ENCODE measurements at regions not wholly inside any gene's neighbourhood (a gene's known extent, or its start where the extent isn't known, plus 50 kb on each side); places are given as distances from the start of the nearest gene placed in this dataset.

DNA sequence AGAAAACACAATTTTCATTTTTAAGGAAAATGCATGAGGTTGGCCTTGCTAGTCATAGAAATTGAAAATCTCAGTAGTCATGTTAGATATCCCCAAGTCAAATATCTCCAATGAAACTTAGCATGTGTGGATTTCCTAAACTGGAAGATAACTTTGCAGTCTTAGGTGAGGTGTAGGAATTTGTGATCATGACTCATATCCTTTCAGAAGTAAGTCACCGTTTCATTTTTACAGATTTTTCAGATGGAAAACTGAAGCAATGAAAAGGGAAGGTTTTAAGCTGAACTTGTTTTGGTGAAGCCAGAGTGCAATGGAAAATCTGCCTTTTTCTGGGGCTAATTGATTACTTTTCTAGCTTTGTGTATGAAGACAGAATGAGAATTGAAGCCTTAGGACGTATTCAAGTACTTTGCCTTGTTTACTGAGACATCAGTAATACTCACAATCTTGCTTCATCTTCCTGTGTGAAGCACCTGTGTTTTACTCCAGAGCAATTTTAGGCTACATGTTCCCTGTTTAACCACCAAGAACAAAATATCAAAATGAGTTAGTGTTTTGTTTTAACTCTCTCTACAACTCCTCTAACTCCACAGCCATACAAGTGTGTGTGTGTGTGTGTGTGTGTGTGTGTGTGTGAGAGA is 1662.8 kb upstream of the ADGRL3 start:
- TF ChIP-seq EP300 (IDR thresholded peaks at IDR 0.05; ENCODE audit: borderline replicate concordance) (no peak), RAD21 (IDR thresholded peaks at IDR 0.05; ENCODE audit: low read depth) (no peak), FOXM1 (IDR thresholded peaks at IDR 0.05; ENCODE audit: borderline replicate concordance, low read depth) (no peak), TEAD4 (IDR thresholded peaks at IDR 0.05) (no peak), YY1 (IDR thresholded peaks at IDR 0.05; ENCODE audit: low read depth) (no peak), TAF1 (IDR thresholded peaks at IDR 0.05; ENCODE audit: low read depth) (no peak), CREB1 (IDR thresholded peaks at IDR 0.05; ENCODE audit: low read depth) (no peak), CEBPB (IDR thresholded peaks at IDR 0.05) (no peak), ZBTB7A (IDR thresholded peaks at IDR 0.05; ENCODE audit: low read depth) (no peak), TCF12 (IDR thresholded peaks at IDR 0.05; ENCODE audit: low read depth) (no peak), EGR1 (IDR thresholded peaks at IDR 0.05) (no peak), NFIC (IDR thresholded peaks at IDR 0.05) (no peak)
- TF ChIP-seq, protein P1, sequence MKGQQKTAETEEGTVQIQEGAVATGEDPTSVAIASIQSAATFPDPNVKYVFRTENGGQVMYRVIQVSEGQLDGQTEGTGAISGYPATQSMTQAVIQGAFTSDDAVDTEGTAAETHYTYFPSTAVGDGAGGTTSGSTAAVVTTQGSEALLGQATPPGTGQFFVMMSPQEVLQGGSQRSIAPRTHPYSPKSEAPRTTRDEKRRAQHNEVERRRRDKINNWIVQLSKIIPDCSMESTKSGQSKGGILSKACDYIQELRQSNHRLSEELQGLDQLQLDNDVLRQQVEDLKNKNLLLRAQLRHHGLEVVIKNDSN (IDR thresholded peaks at IDR 0.05): no peak
- TF ChIP-seq, protein P2, sequence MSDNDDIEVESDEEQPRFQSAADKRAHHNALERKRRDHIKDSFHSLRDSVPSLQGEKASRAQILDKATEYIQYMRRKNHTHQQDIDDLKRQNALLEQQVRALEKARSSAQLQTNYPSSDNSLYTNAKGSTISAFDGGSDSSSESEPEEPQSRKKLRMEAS (IDR thresholded peaks at IDR 0.05): no peak
- TF ChIP-seq, protein P3, sequence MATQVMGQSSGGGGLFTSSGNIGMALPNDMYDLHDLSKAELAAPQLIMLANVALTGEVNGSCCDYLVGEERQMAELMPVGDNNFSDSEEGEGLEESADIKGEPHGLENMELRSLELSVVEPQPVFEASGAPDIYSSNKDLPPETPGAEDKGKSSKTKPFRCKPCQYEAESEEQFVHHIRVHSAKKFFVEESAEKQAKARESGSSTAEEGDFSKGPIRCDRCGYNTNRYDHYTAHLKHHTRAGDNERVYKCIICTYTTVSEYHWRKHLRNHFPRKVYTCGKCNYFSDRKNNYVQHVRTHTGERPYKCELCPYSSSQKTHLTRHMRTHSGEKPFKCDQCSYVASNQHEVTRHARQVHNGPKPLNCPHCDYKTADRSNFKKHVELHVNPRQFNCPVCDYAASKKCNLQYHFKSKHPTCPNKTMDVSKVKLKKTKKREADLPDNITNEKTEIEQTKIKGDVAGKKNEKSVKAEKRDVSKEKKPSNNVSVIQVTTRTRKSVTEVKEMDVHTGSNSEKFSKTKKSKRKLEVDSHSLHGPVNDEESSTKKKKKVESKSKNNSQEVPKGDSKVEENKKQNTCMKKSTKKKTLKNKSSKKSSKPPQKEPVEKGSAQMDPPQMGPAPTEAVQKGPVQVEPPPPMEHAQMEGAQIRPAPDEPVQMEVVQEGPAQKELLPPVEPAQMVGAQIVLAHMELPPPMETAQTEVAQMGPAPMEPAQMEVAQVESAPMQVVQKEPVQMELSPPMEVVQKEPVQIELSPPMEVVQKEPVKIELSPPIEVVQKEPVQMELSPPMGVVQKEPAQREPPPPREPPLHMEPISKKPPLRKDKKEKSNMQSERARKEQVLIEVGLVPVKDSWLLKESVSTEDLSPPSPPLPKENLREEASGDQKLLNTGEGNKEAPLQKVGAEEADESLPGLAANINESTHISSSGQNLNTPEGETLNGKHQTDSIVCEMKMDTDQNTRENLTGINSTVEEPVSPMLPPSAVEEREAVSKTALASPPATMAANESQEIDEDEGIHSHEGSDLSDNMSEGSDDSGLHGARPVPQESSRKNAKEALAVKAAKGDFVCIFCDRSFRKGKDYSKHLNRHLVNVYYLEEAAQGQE (IDR thresholded peaks at IDR 0.05; ENCODE audit: low read depth): no peak

DNA sequence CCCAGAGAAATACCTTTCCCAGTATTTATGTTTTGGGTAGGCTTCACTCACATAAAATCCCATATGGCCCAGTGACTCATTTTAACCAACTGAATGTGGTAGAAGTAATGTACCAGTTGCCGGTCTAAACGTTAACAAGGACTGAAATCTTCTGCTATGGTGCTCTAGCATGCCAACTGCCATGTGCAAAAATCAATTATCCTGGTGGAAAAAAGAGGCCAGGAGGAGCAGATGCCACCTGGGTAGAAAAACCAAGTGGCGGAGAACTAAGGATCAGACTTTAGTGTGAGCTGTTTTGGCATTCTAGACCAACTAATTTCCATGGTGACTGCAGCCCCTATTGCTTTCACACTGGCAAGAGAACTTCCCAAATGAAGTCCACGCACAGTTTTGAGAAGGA is 1660.7 kb upstream of the ADGRL3 start:
- TF ChIP-seq FOXM1 (IDR thresholded peaks at IDR 0.05; ENCODE audit: borderline replicate concordance, low read depth) (no peak), ZBTB7A (IDR thresholded peaks at IDR 0.05; ENCODE audit: low read depth) (no peak), TEAD4 (IDR thresholded peaks at IDR 0.05) (no peak), CREB1 (IDR thresholded peaks at IDR 0.05; ENCODE audit: low read depth) (no peak), RAD21 (IDR thresholded peaks at IDR 0.05; ENCODE audit: low read depth) (no peak), TCF12 (IDR thresholded peaks at IDR 0.05; ENCODE audit: low read depth) (no peak), TAF1 (IDR thresholded peaks at IDR 0.05; ENCODE audit: low read depth) (no peak), EP300 (IDR thresholded peaks at IDR 0.05; ENCODE audit: borderline replicate concordance) (no peak), YY1 (IDR thresholded peaks at IDR 0.05; ENCODE audit: low read depth) (no peak), CEBPB (IDR thresholded peaks at IDR 0.05) (no peak), NFIC (IDR thresholded peaks at IDR 0.05) (no peak), EGR1 (IDR thresholded peaks at IDR 0.05) (no peak)
- TF ChIP-seq, protein P1 (IDR thresholded peaks at IDR 0.05): no peak
- TF ChIP-seq, protein P2 (IDR thresholded peaks at IDR 0.05): no peak
- TF ChIP-seq, protein P3 (IDR thresholded peaks at IDR 0.05; ENCODE audit: low read depth): no peak

DNA sequence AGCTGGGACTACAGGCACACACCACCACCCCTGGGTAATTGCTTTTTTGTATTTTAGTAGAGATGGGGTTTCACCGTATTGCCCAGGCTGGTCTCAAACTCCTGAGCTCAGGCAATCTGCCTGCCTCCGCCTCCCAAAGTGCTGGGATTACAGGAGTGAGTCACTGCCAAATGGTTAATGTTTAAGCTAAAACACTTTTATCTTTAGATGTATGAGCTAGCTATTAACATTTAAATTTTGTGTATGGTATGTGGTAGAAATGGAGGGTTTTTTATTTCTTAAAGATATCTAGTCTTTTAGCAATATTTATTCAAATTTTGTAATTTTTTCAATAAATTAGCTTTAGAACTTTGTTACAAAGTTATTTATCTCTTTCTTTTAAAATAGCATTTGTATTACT is 1659.8 kb upstream of the ADGRL3 start:
- TF ChIP-seq CEBPB (IDR thresholded peaks at IDR 0.05): no peak
- no peak for TF ChIP-seq EGR1 (IDR thresholded peaks at IDR 0.05)
- TF ChIP-seq, protein P1 (IDR thresholded peaks at IDR 0.05): no peak
- no peak for TF ChIP-seq ZBTB7A (IDR thresholded peaks at IDR 0.05; ENCODE audit: low read depth)
- no peak for TF ChIP-seq TEAD4 (IDR thresholded peaks at IDR 0.05)
- TF ChIP-seq CREB1 (IDR thresholded peaks at IDR 0.05; ENCODE audit: low read depth): no peak
- TF ChIP-seq, protein P2 (IDR thresholded peaks at IDR 0.05): no peak
- TF ChIP-seq YY1 (IDR thresholded peaks at IDR 0.05; ENCODE audit: low read depth): no peak
- no peak for TF ChIP-seq NFIC (IDR thresholded peaks at IDR 0.05)
- no peak for TF ChIP-seq FOXM1 (IDR thresholded peaks at IDR 0.05; ENCODE audit: borderline replicate concordance, low read depth)
- no peak for TF ChIP-seq EP300 (IDR thresholded peaks at IDR 0.05; ENCODE audit: borderline replicate concordance)
- no peak for TF ChIP-seq TAF1 (IDR thresholded peaks at IDR 0.05; ENCODE audit: low read depth)
- no peak for TF ChIP-seq RAD21 (IDR thresholded peaks at IDR 0.05; ENCODE audit: low read depth)
- TF ChIP-seq TCF12 (IDR thresholded peaks at IDR 0.05; ENCODE audit: low read depth): no peak
- TF ChIP-seq, protein P3 (IDR thresholded peaks at IDR 0.05; ENCODE audit: low read depth): no peak

All from Ishikawa (cell line).